ENCODE measurements at regions not wholly inside any gene's neighbourhood (a gene's known extent, or its start where the extent isn't known, plus 50 kb on each side); places are given as distances from the start of the nearest gene placed in this dataset.

DNA sequence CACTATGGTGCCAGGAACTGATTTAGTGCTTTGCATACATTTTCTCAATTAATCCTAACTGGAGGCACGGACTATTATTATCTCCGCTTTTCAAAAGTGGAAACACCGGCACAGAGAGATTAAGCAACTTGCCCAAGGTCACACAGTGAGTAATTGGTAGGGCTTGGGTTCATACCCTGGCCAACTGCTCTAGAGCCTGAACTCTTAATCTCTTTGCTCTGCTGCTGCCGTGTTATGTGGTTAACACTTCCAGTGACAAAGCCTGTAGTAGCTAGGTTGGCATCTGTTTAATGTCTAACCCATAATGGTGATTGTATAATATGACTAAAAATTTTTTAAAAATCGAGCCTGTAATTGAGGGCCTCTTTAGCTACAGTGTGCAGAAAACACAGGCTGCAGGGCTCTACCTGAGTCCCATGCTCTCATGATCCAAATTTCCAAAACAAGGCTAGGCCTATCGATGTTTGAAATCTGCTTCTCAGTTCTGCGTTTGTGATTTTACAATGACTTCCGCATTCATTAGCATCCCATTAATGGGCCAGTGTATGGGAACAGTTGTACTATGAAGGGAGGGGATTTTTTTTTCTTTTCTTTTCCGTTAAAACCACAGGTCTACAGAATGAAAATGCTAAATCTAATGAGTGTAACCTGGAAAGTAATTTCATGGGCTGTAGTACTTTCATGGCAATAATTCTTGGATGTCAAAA lies 219.3 kb upstream of the JADE1 start:
- H3K4me1 Mint-ChIP-seq (ENCODE audit: low read depth): no peaks in the 10 kb centered on the region
- no peak overlapping the region for H3K4me3 Mint-ChIP-seq
- peaks cover 12% of the 10 kb centered on the region; the same call in 1 of the 2 replicates for H3K36me3 Mint-ChIP-seq (ENCODE audit: low read depth)
- TF ChIP-seq, protein P1, sequence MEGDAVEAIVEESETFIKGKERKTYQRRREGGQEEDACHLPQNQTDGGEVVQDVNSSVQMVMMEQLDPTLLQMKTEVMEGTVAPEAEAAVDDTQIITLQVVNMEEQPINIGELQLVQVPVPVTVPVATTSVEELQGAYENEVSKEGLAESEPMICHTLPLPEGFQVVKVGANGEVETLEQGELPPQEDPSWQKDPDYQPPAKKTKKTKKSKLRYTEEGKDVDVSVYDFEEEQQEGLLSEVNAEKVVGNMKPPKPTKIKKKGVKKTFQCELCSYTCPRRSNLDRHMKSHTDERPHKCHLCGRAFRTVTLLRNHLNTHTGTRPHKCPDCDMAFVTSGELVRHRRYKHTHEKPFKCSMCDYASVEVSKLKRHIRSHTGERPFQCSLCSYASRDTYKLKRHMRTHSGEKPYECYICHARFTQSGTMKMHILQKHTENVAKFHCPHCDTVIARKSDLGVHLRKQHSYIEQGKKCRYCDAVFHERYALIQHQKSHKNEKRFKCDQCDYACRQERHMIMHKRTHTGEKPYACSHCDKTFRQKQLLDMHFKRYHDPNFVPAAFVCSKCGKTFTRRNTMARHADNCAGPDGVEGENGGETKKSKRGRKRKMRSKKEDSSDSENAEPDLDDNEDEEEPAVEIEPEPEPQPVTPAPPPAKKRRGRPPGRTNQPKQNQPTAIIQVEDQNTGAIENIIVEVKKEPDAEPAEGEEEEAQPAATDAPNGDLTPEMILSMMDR (IDR thresholded peaks at IDR 0.05): no peak
- peaks cover 14% of the 10 kb centered on the region for H3K9me3 Mint-ChIP-seq
- H3K27ac Mint-ChIP-seq: no peak overlapping the region
- peaks cover 3% of the 10 kb centered on the region for H3K27me3 Mint-ChIP-seq (ENCODE audit: insufficient read depth)
- no peak for DNase-seq

DNA sequence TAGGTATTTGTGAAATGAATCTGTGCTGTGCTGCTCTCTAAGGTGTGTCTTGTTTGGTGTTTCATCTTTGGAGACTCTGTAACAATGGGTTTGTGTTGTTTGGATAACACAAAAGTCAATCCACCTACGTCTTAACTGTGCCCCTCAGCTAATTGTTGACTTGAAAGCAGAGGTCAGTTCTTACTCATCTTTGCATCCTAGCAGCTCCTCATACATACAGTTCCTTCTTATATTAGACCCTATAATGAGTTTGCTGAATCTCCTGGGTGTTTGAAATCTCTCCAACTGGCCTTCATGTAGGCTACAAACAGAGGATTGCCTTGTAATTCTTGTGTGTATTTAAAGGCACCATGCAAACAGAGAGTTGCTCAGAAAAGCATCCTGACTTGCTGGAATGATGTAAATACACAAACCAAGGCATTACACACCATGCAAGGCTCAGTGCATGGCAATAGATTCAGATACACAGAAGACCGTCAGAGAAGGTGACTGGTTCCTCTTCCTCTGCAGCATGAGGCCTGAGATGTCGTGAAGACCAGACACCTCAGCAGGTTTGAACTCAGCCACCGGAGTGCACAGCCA lies 220.0 kb upstream of the JADE1 start:
- no peak overlapping the region for H3K27ac Mint-ChIP-seq
- H3K4me3 Mint-ChIP-seq: no peak overlapping the region
- TF ChIP-seq, protein P1 (IDR thresholded peaks at IDR 0.05): no peak
- no peak for DNase-seq
- H3K9me3 Mint-ChIP-seq: peaks cover 10% of the 10 kb centered on the region
- peaks cover 8% of the 10 kb centered on the region; the same call in 1 of the 2 replicates for H3K36me3 Mint-ChIP-seq (ENCODE audit: low read depth)
- no peaks in the 10 kb centered on the region for H3K4me1 Mint-ChIP-seq (ENCODE audit: low read depth)
- H3K27me3 Mint-ChIP-seq (ENCODE audit: insufficient read depth): peaks cover 3% of the 10 kb centered on the region

DNA sequence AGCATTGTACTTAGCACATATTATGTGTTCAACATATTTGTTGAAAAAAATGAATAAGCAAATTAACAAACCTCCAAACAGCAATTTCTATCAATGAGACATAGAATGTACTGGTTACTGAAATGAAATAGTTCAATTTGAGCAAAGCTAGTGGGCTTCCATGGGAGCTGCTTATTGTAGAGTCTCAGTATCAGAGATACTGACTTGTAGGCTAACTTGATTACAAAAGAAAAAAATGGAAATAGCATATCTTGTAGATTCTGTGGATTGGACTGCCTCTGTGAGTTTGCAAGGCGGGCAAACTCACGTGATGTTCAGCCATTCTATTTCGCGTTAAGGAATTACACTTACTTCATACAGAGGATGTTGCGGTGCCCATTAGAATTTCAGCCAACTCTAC lies 222.1 kb upstream of the JADE1 start:
- no peak overlapping the region for H3K27ac Mint-ChIP-seq
- DNase-seq: no peak
- TF ChIP-seq, protein P1 (IDR thresholded peaks at IDR 0.05): no peak
- H3K36me3 Mint-ChIP-seq (ENCODE audit: low read depth): no peaks in the 10 kb centered on the region
- H3K9me3 Mint-ChIP-seq: no peaks in the 10 kb centered on the region
- no peaks in the 10 kb centered on the region for H3K4me1 Mint-ChIP-seq (ENCODE audit: low read depth)
- no peak overlapping the region for H3K4me3 Mint-ChIP-seq
- H3K27me3 Mint-ChIP-seq (ENCODE audit: insufficient read depth): peaks cover 3% of the 10 kb centered on the region

DNA sequence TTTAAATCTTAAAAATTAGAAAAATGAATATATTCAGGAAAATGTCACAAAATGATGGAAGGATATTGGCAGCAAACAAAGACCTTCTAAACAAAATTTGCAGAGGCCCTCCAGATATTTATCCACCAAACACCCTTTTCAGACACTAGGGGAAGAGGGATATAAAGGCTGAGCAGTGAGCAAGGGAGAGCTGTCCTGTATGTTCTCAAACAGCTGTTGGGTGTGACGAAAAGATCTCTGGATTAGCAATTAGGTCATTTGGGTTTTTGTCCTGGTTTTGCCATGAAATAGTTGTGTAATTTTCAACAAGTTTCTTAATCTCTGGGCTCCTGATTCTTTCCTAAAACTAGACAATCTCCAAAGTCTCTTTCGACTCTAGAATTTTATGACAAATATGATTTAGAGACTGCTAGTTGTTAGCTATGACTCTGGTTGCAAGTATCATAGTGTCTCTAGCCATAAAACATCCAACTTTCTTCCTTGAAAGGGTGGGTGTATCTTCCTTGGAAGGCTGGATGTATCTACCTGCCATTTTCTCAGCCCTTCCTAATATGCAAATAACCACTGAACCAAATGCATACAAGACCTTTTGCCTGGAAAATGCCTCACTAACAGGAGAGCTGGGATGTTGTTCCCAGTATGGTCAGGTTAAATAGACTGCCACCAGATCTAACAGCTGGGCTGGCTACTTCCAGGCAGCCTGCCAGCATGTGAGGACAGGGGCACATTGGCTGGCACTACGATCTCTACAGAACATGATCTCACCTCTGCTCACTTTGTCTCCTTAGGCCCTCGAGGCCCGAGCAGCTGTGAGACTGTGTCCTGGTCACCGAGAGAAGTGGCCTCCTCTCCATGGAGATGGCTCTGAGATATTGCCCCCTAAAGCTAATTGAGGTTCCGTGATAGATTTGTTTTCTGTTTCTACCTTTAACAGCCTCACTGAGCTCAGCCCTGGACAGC lies 225.5 kb upstream of the JADE1 start:
- Mint-ChIP-seq H3K9me3 (no peaks in the 10 kb centered on the region), H3K36me3 (ENCODE audit: low read depth) (no peaks in the 10 kb centered on the region), H3K27ac (no peak overlapping the region), H3K27me3 (ENCODE audit: insufficient read depth) (no peaks in the 10 kb centered on the region; the same call in 1 of the 2 replicates), H3K4me3 (no peak overlapping the region), H3K4me1 (ENCODE audit: low read depth) (no peaks in the 10 kb centered on the region)
- DNase-seq: no peak
- TF ChIP-seq, protein P1 (IDR thresholded peaks at IDR 0.05): no peak

DNA sequence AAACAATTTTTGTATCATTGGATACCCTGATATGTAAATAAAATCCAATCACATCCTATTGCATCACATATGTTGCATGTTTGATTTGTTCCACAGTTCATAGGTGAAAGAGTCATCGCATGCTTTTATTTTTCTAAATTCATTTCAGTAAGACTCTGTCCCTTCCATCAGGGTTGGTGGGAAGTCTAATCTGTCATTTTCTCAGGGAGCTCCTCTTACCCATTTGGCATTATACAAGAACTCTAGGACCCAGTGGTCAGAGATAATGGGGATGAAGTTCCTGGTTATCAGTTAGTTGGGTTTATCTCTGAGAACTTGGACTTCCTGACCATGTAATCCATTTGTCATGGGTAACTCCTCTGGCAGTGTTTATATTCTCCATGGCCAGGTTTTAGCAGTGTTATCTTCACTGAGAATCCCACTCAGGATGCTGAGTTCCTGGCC lies 227.1 kb upstream of the JADE1 start:
- H3K27me3 Mint-ChIP-seq (ENCODE audit: insufficient read depth): no peaks in the 10 kb centered on the region; the same call in 1 of the 2 replicates
- H3K36me3 Mint-ChIP-seq (ENCODE audit: low read depth): no peaks in the 10 kb centered on the region
- DNase-seq: no peak
- TF ChIP-seq, protein P1 (IDR thresholded peaks at IDR 0.05): no peak
- H3K9me3 Mint-ChIP-seq: no peaks in the 10 kb centered on the region
- no peak overlapping the region for H3K4me3 Mint-ChIP-seq
- no peak overlapping the region for H3K27ac Mint-ChIP-seq
- no peaks in the 10 kb centered on the region for H3K4me1 Mint-ChIP-seq (ENCODE audit: low read depth)

Data from HFFc6 (cell line).